HepG2 (cell line): ENCODE measurements at regions not wholly inside any gene's neighbourhood (a gene's known extent, or its start where the extent isn't known, plus 50 kb on each side); places are given as distances from the start of the nearest gene placed in this dataset.
A peak's percentile ranks its signal among the peaks of the same experiment; 100 is the strongest.

ENCODE experiments used
- CEBPB ChIP-seq: IDR thresholded peaks from 2 replicates; pipeline ENCODE4 v1.6.1; 2011; ENCODE audit warnings: low read depth, low read length, improper control_type of control experiment, borderline replicate concordance
- CREBL2 ChIP-seq: sonication (generic); formaldehyde crosslinking; IDR thresholded peaks from 2 replicates; pipeline ENCODE4 v1.8.1; 2023; ENCODE audit warnings: missing genetic modification reagents, mild to moderate bottlenecking, borderline replicate concordance
- ELF3 ChIP-seq: IDR thresholded peaks from 2 replicates; pipeline ENCODE4 v1.6.1; 2016; ENCODE audit warnings: missing genetic modification reagents, missing compliant biosample characterization
- GLI4 ChIP-seq: sonication (generic); formaldehyde crosslinking; IDR thresholded peaks from 2 replicates; pipeline ENCODE4 v1.5.1; 2020; ENCODE audit warnings: missing genetic modification reagents, mild to moderate bottlenecking, moderate library complexity, borderline replicate concordance
- MED1 ChIP-seq: sonication (generic); formaldehyde crosslinking; IDR thresholded peaks from 2 replicates; pipeline ENCODE4 v1.4.0; 2020; ENCODE audit warnings: missing genetic modification reagents
- MTA3 ChIP-seq: sonication (generic); formaldehyde crosslinking; IDR thresholded peaks from 2 replicates; pipeline ENCODE4 v1.4.0; 2020; ENCODE audit warnings: missing genetic modification reagents
- MXI1 ChIP-seq: IDR thresholded peaks from 3 replicates; pipeline ENCODE4 v1.6.1; 2012; ENCODE audit warnings: low read depth, low read length, inconsistent platforms, borderline replicate concordance
- RNF2 ChIP-seq: fragments of 450-650 bp; conservative IDR thresholded peaks from 2 replicates; pipeline ENCODE4 v1.6.1; 2016; ENCODE audit warnings: low read depth
- SALL1 ChIP-seq: sonication (generic); formaldehyde crosslinking; IDR thresholded peaks from 2 replicates; pipeline ENCODE4 v1.8.0; 2022; ENCODE audit warnings: mild to moderate bottlenecking, missing genetic modification reagents
- SP1 ChIP-seq, 2 experiments: fragments of 450-650 bp in 1 of 2; sonication (generic) in 1 of 2; formaldehyde crosslinking in 1 of 2; IDR thresholded peaks; 2 replicates each; pipeline versions ENCODE4 v1.4.0 to v1.6.1; 2016 to 2020; ENCODE audit warnings: missing genetic modification reagents in 1 of 2
- ZHX1 ChIP-seq: sonication (generic); formaldehyde crosslinking; IDR thresholded peaks from 2 replicates; pipeline ENCODE4 v1.8.1; 2022; ENCODE audit warnings: low read depth, mild to moderate bottlenecking, missing genetic modification reagents
- ZNF142 ChIP-seq: sonication (generic); formaldehyde crosslinking; IDR thresholded peaks from 2 replicates; pipeline ENCODE4 v1.4.0; 2020; ENCODE audit warnings: missing genetic modification reagents
- ZNF251 ChIP-seq: sonication (generic); formaldehyde crosslinking; IDR thresholded peaks from 2 replicates; pipeline ENCODE4 v1.9.0; 2021; ENCODE audit warnings: mild to moderate bottlenecking, missing genetic modification reagents
- ZNF44 ChIP-seq: sonication (generic); formaldehyde crosslinking; IDR thresholded peaks from 2 replicates; pipeline ENCODE4 v1.5.1; 2020; ENCODE audit warnings: mild to moderate bottlenecking, missing genetic modification reagents
- ZNF678 ChIP-seq: sonication (generic); formaldehyde crosslinking; IDR thresholded peaks from 2 replicates; pipeline ENCODE4 v1.4.0; 2020; ENCODE audit warnings: mild to moderate bottlenecking, missing genetic modification reagents
- ZNF687 ChIP-seq: sonication (generic); formaldehyde crosslinking; IDR thresholded peaks from 2 replicates; pipeline ENCODE4 v1.5.1; 2020; ENCODE audit warnings: mild to moderate bottlenecking, missing genetic modification reagents, moderate library complexity

- TF ChIP-seq SALL1 (CRISPR knock-in tag) (no peak; the same call in 1 of the 2 replicates), RNF2 (no peak), MTA3 (CRISPR knock-in tag) (no peak), CEBPB (no peak), ZNF678 (CRISPR knock-in tag) (peak; percentile 28; the same call in 1 of the 2 replicates), CREBL2 (CRISPR knock-in tag) (no peak), MXI1 (no peak; the same call in 2 of the 3 replicates), MED1 (CRISPR knock-in tag) (no peak), ZHX1 (no peak), ZNF251 (no peak), SP1 (IDR thresholded peaks at IDR 0.05) (no peak), SP1 (CRISPR knock-in tag; IDR thresholded peaks at IDR 0.05) (no peak), ZNF44 (CRISPR knock-in tag) (no peak), GLI4 (no peak), ZNF142 (CRISPR knock-in tag) (no peak), ZNF687 (CRISPR knock-in tag) (peak; percentile 63), ELF3 (CRISPR knock-in tag) (no peak)
These were observed 169.3 kb upstream of the ZNF337 start (continued) for GRCh38 chr20:25865715-25866656.
